Keratinocyte (primary cell): ENCODE measurements at regions not wholly inside any gene's neighbourhood (a gene's known extent, or its start where the extent isn't known, plus 50 kb on each side); places are given as distances from the start of the nearest gene placed in this dataset.

Experiments
- DNase-seq: peaks from one replicate; pipeline ENCODE4 v3.0.0-alpha.2; 2011; ENCODE audit warnings: low read depth, missing footprints, low spot score
- FAIRE-seq: peaks from 2 replicates; lab custom pipeline; 2011; peaks lifted over from hg19 to GRCh38; lab: Jason Lieb, UNC
- H2AFZ ChIP-seq: 2 replicates; pipeline ENCODE4 v1.6.0; 2012; ENCODE audit warnings: low read length, control low read depth, inconsistent platforms; ENCODE audit not compliant: control insufficient read depth
- H3K27ac ChIP-seq: 2 replicates; pipeline ENCODE4 v1.5.1; 2011; ENCODE audit warnings: low read length; ENCODE audit not compliant: control insufficient read depth, insufficient read depth
- H3K27me3 ChIP-seq: 3 replicates; pipeline ENCODE4 v1.6.0; 2011; ENCODE audit warnings: low read length; ENCODE audit not compliant: control insufficient read depth, insufficient read depth; ENCODE audit errors: extremely low read depth
- H3K36me3 ChIP-seq, 2 experiments: 2 replicates in 1 of 2; 3 replicates in 1 of 2; pipeline ENCODE4 v1.5.1; 2011; ENCODE audit warnings: low read length in 2 of 2, mild to moderate bottlenecking in 1 of 2; ENCODE audit not compliant: control insufficient read depth in 2 of 2, insufficient read depth in 2 of 2; ENCODE audit errors: extremely low read depth in 1 of 2
- H3K4me1 ChIP-seq: 3 replicates; pipeline ENCODE4 v1.5.1; 2011; ENCODE audit warnings: low read length; ENCODE audit not compliant: control insufficient read depth, insufficient read depth; ENCODE audit errors: extremely low read depth
- H3K4me2 ChIP-seq: 3 replicates; pipeline ENCODE4 v1.6.0; 2011; ENCODE audit warnings: low read depth, low read length; ENCODE audit not compliant: control insufficient read depth, insufficient read depth; ENCODE audit errors: extremely low read depth
- H3K4me3 ChIP-seq, 3 experiments: fragments of 200-600 bp in 1 of 3; sonication (generic) in 1 of 3; 2 replicates in 2 of 3; 3 replicates in 1 of 3; pipeline ENCODE4 v1.5.1; 2011 to 2016; ENCODE audit warnings: low read length in 3 of 3, mild to moderate bottlenecking in 3 of 3, control low read depth in 2 of 3, inconsistent platforms in 1 of 3, low read depth in 1 of 3, mixed read lengths in 1 of 3, mixed run types in 1 of 3, moderate library complexity in 1 of 3; ENCODE audit not compliant: control insufficient read depth in 2 of 3, insufficient read depth in 2 of 3; ENCODE audit errors: extremely low read depth in 1 of 3
- H3K79me2 ChIP-seq: 2 replicates; pipeline ENCODE4 v1.6.0; 2012; ENCODE audit warnings: low read length; ENCODE audit not compliant: control insufficient read depth, insufficient read depth
- H3K9ac ChIP-seq: 3 replicates; pipeline ENCODE4 v1.6.0; 2011; ENCODE audit warnings: low read length; ENCODE audit not compliant: control insufficient read depth, insufficient read depth; ENCODE audit errors: extremely low read depth
- H3K9me1 ChIP-seq: 3 replicates; pipeline ENCODE4 v1.6.0; 2011; ENCODE audit warnings: low read length; ENCODE audit not compliant: control insufficient read depth, insufficient read depth; ENCODE audit errors: extremely low read depth
- H3K9me3 ChIP-seq: 2 replicates; pipeline ENCODE4 v1.5.1; 2012; ENCODE audit warnings: low read depth, low read length; ENCODE audit not compliant: control insufficient read depth
- H4K20me1 ChIP-seq: 3 replicates; pipeline ENCODE4 v1.6.0; 2011; ENCODE audit warnings: low read length; ENCODE audit not compliant: control insufficient read depth, insufficient read depth; ENCODE audit errors: extremely low read depth
- CTCF ChIP-seq, 3 experiments: IDR thresholded peaks in 1 of 3; conservative IDR thresholded peaks in 1 of 3; optimal IDR thresholded peaks in 1 of 3; 2 replicates in 2 of 3; 3 replicates in 1 of 3; pipeline versions ENCODE3 to v1.5.1; 2011; ENCODE audit warnings: low read length in 3 of 3, mild to moderate bottlenecking in 3 of 3, moderate library complexity in 2 of 3, control low read depth in 1 of 3, inconsistent platforms in 1 of 3; ENCODE audit not compliant: insufficient read depth in 2 of 3; ENCODE audit errors: extremely low read depth in 1 of 3
- EZH2 ChIP-seq: IDR thresholded peaks from one replicate; pipeline ENCODE4 v1.6.1; 2012; ENCODE audit warnings: inconsistent platforms, mild to moderate bottlenecking, low read length, moderate library complexity
- dilution Hi-C: fragments of 300-500 bp; cut with MboI; formaldehyde crosslinking; loops from one replicate; pipeline ENCODE4 v1.7.0; 2020; ENCODE audit warnings: low sequenced_read_pairs; ENCODE audit not compliant: extremely low pct_ligation_motif_present

GRCh38 chr7:113379746-113380145 lies 261.4 kb upstream of the SMIM30 start:
- dilution Hi-C loops: no loop called here

GRCh38 chr7:113374955-113375354 lies 256.6 kb upstream of the SMIM30 start:
- DNase-seq (no peak), FAIRE-seq (no peak)
- H2AFZ ChIP-seq: no peak overlapping the region
- H3K4me2 ChIP-seq: no peak overlapping the region
- H3K4me1 ChIP-seq: no peaks in the 10 kb centered on the region
- H3K4me3 ChIP-seq: no peak overlapping the region
- dilution Hi-C loops: no loop called here
- H3K27ac ChIP-seq: no peak overlapping the region
- no peaks in the 10 kb centered on the region for H3K9me3 ChIP-seq
- no peaks in the 10 kb centered on the region for H3K79me2 ChIP-seq
- no peaks in the 10 kb centered on the region for H4K20me1 ChIP-seq
- H3K9ac ChIP-seq: no peak overlapping the region
- no peaks in the 10 kb centered on the region for H3K27me3 ChIP-seq
- TF ChIP-seq CTCF (optimal IDR thresholded peaks at IDR 0.05 in 1 of 3, IDR thresholded peaks at IDR 0.05 in 1 of 3, conservative IDR thresholded peaks at IDR 0.05 in 1 of 3; ENCODE audit: extremely low read depth in 1 of 3, insufficient read depth in 2 of 3, low read length in 3 of 3): no peak
- TF ChIP-seq EZH2: no peak
- H3K36me3 ChIP-seq: no peaks in the 10 kb centered on the region
- H3K9me1 ChIP-seq: no peaks in the 10 kb centered on the region

More at GRCh38 chr7:113379746-113380145, 261.4 kb upstream of the SMIM30 start:
- Histone ChIP-seq H3K4me3 (no peak overlapping the region), H4K20me1 (no peaks in the 10 kb centered on the region), H3K4me2 (no peak overlapping the region), H3K4me1 (no peaks in the 10 kb centered on the region), H2AFZ (no peak overlapping the region), H3K9me1 (no peaks in the 10 kb centered on the region), H3K36me3 (no peaks in the 10 kb centered on the region), H3K9ac (no peak overlapping the region), H3K27ac (no peak overlapping the region), H3K9me3 (no peaks in the 10 kb centered on the region), H3K79me2 (no peaks in the 10 kb centered on the region), H3K27me3 (no peaks in the 10 kb centered on the region)
- TF ChIP-seq EZH2 (no peak), CTCF (optimal IDR thresholded peaks at IDR 0.05 in 1 of 3, IDR thresholded peaks at IDR 0.05 in 1 of 3, conservative IDR thresholded peaks at IDR 0.05 in 1 of 3; ENCODE audit: extremely low read depth in 1 of 3, insufficient read depth in 2 of 3, low read length in 3 of 3) (no peak)
- FAIRE-seq (no peak), DNase-seq (no peak)
